ENCODE measurements at regions not wholly inside any gene's neighbourhood (a gene's known extent, or its start where the extent isn't known, plus 50 kb on each side); places are given as distances from the start of the nearest gene placed in this dataset.

DNA sequence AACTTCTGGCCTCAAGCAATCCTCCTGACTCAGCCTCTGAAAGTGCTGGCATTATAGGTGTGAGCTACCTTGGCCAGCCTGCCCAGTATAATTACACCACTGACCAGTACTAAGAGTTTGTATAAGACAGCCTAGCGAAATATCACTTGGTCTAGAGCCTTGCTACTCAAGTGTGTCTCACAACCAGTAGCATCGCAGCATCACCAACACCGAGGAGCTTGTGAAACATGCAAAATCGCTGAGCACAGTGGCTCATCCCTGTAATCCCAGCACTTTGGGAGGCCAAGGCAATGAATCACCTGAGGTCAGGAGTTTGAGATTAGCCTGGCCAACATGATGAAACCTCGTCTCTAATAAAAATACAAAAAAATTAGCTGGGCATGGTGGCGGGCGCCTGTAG, 102.0 kb upstream of the GATB start:
- Mint-ChIP-seq H3K4me3 (ENCODE audit: unreplicated experiment) (no peak overlapping the region), H3K27ac (ENCODE audit: unreplicated experiment) (no peak overlapping the region), H3K36me3 (ENCODE audit: insufficient read depth, unreplicated experiment) (no peaks in the 10 kb centered on the region), H3K4me1 (ENCODE audit: low read depth, unreplicated experiment) (no peaks in the 10 kb centered on the region), H3K9me3 (ENCODE audit: unreplicated experiment) (peaks cover 3% of the 10 kb centered on the region), H3K27me3 (ENCODE audit: insufficient read depth, unreplicated experiment) (peaks cover 13% of the 10 kb centered on the region)
- TF ChIP-seq, protein P1, sequence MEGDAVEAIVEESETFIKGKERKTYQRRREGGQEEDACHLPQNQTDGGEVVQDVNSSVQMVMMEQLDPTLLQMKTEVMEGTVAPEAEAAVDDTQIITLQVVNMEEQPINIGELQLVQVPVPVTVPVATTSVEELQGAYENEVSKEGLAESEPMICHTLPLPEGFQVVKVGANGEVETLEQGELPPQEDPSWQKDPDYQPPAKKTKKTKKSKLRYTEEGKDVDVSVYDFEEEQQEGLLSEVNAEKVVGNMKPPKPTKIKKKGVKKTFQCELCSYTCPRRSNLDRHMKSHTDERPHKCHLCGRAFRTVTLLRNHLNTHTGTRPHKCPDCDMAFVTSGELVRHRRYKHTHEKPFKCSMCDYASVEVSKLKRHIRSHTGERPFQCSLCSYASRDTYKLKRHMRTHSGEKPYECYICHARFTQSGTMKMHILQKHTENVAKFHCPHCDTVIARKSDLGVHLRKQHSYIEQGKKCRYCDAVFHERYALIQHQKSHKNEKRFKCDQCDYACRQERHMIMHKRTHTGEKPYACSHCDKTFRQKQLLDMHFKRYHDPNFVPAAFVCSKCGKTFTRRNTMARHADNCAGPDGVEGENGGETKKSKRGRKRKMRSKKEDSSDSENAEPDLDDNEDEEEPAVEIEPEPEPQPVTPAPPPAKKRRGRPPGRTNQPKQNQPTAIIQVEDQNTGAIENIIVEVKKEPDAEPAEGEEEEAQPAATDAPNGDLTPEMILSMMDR (IDR thresholded peaks at IDR 0.05; ENCODE audit: insufficient read depth in 1 of 2, low read depth in 1 of 2, low read length in 1 of 2, severe bottlenecking in 1 of 2, unreplicated experiment in 1 of 2), result no peak
- CTCF ChIA-PET, result no interaction called here
- no peak for DNase-seq
- BruUV-seq (replicated peaks), result no TSS peak
- intact Hi-C loops (cut with micrococcal nuclease; ENCODE audit: unreplicated experiment), result no loop called here
- no peak overlapping the region for H3K4me3 ChIP-seq (ENCODE audit: low read depth, low read length)
- 0 out of 2 replicates have a peak, but pooled peaks cover 3% of the 10 kb centered on the region for H3K9me3 ChIP-seq
- no peaks in the 10 kb centered on the region for H3K27me3 ChIP-seq (replicated peaks; ENCODE audit: control insufficient read depth, insufficient read depth, low read length)
- H3K4me1 ChIP-seq, result no peaks in the 10 kb centered on the region
- no peaks in the 10 kb centered on the region for H3K36me3 ChIP-seq (ENCODE audit: control insufficient read depth, insufficient read depth, low read length)
- POLR2A ChIA-PET, result no interaction called here

DNA sequence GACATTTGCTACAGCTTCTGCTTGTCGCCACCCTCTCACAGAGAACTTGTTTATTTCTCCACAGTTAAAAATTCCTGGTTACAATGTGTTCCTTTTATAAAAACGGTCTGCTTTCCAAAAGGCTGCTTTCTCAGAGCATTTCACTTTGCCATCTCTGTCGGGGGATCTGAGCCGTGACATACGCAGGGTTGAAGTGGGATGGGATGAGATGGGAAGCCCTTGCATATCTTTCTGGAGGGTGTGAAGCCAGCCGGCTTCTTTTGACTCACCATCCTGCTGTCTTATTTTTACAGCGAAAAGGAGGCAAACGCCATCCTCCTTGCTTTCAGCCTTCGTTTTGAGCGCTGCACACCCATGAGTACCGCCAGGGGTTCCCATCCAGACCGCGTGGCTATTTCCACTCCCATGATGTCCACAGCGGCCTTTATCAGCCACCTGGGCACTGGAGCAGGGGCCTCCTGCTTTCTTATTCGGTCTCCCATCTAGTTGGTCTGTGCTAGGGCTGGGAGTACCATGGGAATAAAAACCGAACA, 99.8 kb upstream of the GATB start:
- POLR2A ChIA-PET, result no interaction called here

DNA sequence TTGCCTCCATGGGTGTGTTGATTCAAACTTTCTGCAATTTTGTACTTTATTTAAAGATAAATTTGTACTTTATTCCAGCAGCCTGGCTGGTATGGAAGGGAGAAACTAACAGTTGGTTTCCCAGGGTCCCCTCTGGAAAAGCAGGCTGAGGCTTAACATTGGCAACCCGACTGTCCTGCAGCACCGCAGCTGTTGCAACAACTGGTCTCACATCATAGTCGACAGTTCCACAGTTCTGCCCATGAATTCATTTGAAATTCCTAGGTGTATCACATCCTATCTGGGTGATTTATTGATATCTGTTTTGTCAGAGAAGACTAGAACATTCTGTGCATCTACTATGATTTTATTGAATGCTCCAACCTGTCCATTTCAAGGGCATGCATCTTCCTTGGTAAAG, 98.8 kb upstream of the GATB start:
- intact Hi-C loops (cut with micrococcal nuclease; ENCODE audit: unreplicated experiment), result no loop called here

More for the DNA sequence above, 99.8 kb upstream of the GATB start:
- TF ChIP-seq, protein P1 (IDR thresholded peaks at IDR 0.05; ENCODE audit: insufficient read depth in 1 of 2, low read depth in 1 of 2, low read length in 1 of 2, severe bottlenecking in 1 of 2, unreplicated experiment in 1 of 2), result no peak
- H3K27ac Mint-ChIP-seq (ENCODE audit: unreplicated experiment), result no peak overlapping the region
- no peak for DNase-seq
- no TSS peak for BruUV-seq (replicated peaks)
- intact Hi-C loops (cut with micrococcal nuclease; ENCODE audit: unreplicated experiment), result no loop called here
- no peaks in the 10 kb centered on the region for H3K9me3 Mint-ChIP-seq (ENCODE audit: unreplicated experiment)
- no peak overlapping the region for H3K4me3 Mint-ChIP-seq (ENCODE audit: unreplicated experiment)
- Histone ChIP-seq H3K36me3 (ENCODE audit: control insufficient read depth, insufficient read depth, low read length) (no peaks in the 10 kb centered on the region), H3K27me3 (replicated peaks; ENCODE audit: control insufficient read depth, insufficient read depth, low read length) (no peaks in the 10 kb centered on the region), H3K9me3 (no peaks in the 10 kb centered on the region), H3K4me3 (ENCODE audit: low read depth, low read length) (no peak overlapping the region), H3K4me1 (no peaks in the 10 kb centered on the region)
- CTCF ChIA-PET, result interaction anchor here (0.6 kb wide), 1 partner anchor 574 kb away, joined by 4 read pairs; no protein-coding TSS in a partner anchor
- H3K27me3 Mint-ChIP-seq (ENCODE audit: insufficient read depth, unreplicated experiment), result peaks cover 19% of the 10 kb centered on the region
- no peaks in the 10 kb centered on the region for H3K36me3 Mint-ChIP-seq (ENCODE audit: insufficient read depth, unreplicated experiment)
- H3K4me1 Mint-ChIP-seq (ENCODE audit: low read depth, unreplicated experiment), result no peaks in the 10 kb centered on the region

More for the DNA sequence above, 98.8 kb upstream of the GATB start:
- Mint-ChIP-seq H3K4me1 (ENCODE audit: low read depth, unreplicated experiment) (no peaks in the 10 kb centered on the region), H3K27me3 (ENCODE audit: insufficient read depth, unreplicated experiment) (peaks cover 19% of the 10 kb centered on the region), H3K4me3 (ENCODE audit: unreplicated experiment) (no peak overlapping the region), H3K9me3 (ENCODE audit: unreplicated experiment) (no peaks in the 10 kb centered on the region), H3K27ac (ENCODE audit: unreplicated experiment) (no peak overlapping the region), H3K36me3 (ENCODE audit: insufficient read depth, unreplicated experiment) (no peaks in the 10 kb centered on the region)
- BruUV-seq (replicated peaks), result no TSS peak
- H3K4me1 ChIP-seq, result no peaks in the 10 kb centered on the region
- DNase-seq, result no peak
- no peaks in the 10 kb centered on the region for H3K36me3 ChIP-seq (ENCODE audit: control insufficient read depth, insufficient read depth, low read length)
- H3K4me3 ChIP-seq (ENCODE audit: low read depth, low read length), result no peak overlapping the region
- H3K27me3 ChIP-seq (replicated peaks; ENCODE audit: control insufficient read depth, insufficient read depth, low read length), result no peaks in the 10 kb centered on the region
- H3K9me3 ChIP-seq, result no peaks in the 10 kb centered on the region
- ChIA-PET POLR2A (no interaction called here), CTCF (no interaction called here)
- TF ChIP-seq, protein P1 (IDR thresholded peaks at IDR 0.05; ENCODE audit: insufficient read depth in 1 of 2, low read depth in 1 of 2, low read length in 1 of 2, severe bottlenecking in 1 of 2, unreplicated experiment in 1 of 2), result no peak

Measured in Caco-2 (cell line).